ENCODE measurements at regions not wholly inside any gene's neighbourhood (a gene's known extent, or its start where the extent isn't known, plus 50 kb on each side); places are given as distances from the start of the nearest gene placed in this dataset.
"Not testable (repeated sequence)": the region's sequence is repeated elsewhere in the genome, so short reads cannot be mapped to it uniquely, and the experiment has no call there.

DNA sequence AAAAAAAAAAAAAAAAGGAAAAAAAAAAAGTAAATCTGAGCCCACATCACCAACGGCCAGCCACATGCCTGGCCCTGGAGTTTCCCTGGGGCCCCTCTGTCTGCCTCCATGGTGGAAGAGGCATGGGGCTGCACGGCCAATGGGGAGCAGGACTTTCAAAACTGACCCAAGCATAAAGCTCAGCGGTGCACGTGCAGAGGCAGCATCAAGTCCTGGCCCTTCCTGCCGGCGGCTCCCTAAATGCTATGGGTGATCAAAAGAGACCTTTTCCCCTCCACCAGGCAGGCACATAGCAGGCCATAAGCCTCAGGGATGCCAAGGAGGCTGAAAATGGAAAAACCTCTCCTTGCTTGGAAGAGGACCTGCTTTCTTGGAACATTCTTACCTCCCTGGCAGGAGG, 94.3 kb downstream of the OAT start:
- no peak for DNase-seq (ENCODE audit: low read depth in 2 of 2)

DNA sequence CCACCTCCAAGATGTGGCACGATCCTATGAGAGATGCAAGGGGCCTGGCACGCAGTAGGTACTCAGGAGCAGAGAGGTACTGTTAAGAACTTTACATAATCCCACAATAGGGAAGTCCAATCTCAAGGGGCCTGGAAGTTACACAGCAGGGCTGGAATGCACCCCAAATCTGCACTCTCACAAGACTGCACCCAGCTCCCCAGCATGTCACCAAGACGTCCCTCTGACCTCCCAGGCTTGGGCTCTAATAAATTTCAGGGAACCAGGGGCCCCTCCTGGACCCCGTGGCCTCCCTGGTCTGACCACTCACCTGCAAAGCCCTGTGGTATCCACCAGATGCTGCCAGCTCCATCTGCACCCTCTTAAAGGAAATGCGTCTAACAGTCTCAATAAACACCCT, 94.9 kb downstream of the OAT start:
- no peak for DNase-seq (ENCODE audit: low read depth in 2 of 2)

DNA sequence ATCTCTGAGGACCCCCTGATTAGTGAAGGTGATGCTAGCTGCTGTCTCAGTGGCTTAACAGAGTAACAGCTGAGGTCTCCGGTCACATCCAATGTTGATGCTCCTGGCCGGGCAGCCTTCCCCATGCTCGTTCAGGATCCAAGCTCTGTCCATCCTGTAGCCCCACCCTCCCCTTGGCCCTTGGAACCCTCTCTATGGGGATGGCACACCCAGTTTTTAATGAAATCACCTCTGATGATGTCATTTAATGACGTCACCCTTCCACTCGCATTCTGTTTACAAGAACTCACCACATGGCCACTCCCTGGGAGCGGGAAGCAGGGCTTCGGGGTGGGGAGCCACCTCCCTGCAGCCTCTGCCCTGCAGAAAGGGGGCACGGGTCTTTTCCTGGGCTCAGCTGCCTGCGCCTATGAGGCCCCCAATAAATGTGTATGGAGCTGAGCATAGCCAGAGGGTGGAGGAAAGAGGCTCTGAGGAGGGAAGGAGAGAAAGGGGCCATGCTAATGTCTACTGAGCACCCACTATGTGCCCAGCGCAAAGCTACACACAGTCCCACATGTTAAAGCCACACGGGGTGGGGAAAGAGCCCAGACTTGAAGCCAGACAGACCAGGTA, 95.5 kb downstream of the OAT start:
- no peak for DNase-seq (ENCODE audit: low read depth in 2 of 2)

DNA sequence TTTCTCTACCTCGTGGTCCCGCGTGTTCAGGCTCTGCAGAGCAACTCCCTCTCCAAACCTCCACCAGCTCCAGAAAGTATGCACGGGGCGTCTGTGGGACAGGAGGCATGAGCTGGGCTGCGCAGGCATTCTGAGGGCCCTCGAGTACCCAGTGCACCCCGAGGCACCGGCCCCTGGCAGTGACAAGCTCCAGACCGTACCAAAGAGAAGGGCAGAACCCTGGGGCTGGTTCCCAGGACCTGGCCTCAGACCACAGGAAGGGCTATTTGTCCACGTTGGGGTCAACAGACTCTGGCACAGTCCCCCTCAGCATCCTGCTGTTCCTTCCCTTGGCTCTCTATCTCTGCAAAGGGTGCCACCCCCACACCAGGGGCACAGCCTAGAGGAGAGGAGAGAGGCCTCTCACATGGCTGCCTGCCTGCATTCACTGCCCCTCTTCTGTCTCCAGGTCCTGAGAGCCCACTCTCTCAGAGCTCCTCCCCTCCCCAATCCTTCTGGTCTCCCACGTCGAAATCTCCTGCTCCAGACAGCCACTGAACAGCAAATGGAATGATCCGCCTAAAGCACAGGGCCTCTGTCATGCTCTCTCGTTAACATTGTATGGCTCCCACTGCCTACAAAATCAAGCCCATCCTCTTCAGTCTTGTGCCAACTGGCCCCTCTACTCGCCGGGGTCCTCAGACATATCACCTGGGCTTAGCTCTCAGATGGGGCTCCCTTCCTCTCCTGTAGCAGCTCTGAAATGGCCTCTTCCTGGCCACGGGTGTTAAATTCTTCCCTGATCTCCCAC, 96.3 kb downstream of the OAT start:
- no peak for DNase-seq (ENCODE audit: low read depth in 2 of 2)

DNA sequence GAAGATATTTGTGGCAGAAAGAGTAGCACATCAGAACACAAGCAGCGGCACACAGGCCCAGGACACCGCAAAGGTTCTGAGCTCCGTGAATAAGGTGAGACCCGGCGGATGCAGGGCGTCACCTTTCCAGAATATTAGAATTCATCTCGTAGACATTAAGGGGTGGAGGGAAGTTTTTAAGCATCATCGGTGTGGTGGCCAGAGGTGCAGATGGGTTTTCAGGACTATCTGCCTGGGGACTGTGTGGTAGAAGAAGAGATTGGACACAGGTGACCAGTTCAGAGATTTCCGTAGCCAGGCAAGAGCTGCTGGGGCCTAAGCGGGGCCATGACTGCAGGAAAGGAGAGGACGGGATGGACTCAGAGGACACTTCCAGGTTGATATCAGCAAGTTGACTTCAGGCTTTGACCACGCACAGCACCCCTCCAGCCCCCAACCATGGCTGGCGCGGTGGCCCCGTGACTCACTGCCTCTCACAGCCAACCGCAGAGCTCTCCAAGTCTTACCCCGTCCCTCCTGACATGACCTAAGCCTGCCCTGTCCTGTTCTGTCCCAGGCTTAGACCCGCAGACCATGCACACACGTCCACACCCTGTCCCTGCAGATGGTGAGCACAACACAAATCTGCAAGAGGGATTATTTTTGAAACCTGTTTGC, 97.2 kb downstream of the OAT start:
- DNase-seq (ENCODE audit: low read depth in 2 of 2), result no peak

DNA sequence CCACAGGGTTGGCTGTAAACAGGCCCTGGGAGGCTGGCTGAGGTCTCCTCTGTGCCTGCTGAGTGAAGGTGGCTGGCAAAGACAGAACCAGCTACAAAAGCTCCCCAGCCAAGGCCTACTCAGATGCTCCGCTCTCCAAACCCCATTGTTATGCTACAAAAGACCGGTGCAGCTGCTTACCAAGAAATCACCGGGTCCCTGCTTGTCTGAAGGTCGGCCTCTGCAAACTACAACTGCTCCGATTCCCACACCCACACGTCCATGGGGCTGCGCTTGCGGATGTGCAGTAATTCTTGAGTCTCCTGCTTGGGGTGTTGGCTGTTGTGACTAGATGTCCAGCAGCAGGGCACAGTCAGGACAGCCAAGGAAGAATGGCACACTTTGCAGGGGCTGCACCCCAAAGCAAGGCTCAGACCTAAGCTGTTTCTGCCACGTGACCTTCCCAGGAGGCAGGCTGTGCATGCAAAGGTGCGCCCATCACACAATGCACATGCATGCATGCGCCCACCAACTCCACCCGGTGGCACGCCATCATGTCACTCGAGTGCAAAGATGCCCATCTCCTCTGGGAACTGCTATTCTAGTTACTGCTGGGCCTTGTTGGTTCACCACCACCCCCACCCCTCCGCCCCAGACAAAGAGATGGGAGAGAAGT, 97.8 kb downstream of the OAT start:
- DNase-seq (ENCODE audit: low read depth in 2 of 2), result no peak

DNA sequence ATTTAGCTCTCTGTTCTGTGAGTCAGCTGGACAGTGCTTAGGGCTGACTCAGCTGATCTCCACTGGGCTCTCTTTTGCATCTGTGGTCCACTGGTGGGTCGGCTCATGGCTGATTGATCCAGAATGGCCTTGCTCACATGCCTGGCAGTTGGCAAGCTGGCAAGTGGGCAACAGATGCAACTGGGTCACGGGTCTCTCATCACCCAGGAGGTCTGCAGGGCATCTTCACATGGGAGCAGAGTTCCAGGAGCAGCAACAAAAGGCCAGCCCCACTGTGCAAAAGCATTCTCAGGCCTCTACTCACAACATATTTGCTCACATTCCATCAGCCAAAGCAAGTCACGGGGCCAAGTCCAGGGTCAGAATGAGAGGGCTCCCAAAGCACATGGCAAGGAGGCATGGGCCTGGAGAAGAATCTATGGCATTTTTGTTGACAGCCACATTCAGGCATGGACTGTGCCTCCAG, 98.8 kb downstream of the OAT start:
- no peak for DNase-seq (ENCODE audit: low read depth in 2 of 2)

DNA sequence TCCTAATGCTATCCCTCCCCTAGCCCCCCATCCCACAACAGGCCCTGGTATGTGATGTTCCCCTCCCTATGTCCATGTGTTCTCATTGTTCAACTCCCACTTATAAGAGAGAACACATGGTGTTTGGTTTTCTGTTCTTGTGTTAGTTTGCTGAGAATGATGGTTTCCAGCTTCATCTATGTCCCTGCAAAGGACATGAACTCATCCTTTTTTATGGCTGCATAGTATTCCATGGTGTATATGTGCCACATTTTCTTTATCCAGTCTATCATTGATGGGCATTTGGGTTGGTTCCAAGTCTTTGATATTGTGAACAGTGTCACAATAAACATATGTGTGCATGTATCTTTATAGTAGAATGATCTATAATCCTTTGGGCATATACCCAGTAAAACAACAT, 99.2 kb downstream of the OAT start:
- not testable (repeated sequence) for DNase-seq (ENCODE audit: low read depth in 2 of 2)

DNA sequence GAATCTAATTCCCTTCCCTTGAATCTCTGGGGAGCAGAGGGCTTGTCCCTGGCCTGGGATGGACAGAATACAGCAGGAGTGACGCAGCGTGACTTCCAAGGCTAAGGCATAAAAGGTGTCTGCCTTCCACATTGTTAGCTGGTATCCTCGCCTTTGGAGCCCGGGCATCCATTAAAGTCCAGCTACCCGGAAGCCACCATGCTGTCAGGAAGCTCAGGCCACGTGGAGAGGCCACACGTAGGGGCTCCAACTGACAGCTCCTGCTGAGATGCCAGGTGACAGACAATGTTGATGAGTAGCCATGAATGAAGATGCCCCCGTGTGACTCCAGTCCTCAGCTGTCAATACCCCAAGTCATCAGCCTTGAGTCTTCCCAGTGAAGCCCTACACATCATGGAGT, 99.9 kb downstream of the OAT start:
- DNase-seq (ENCODE audit: low read depth in 2 of 2), result no peak

DNA sequence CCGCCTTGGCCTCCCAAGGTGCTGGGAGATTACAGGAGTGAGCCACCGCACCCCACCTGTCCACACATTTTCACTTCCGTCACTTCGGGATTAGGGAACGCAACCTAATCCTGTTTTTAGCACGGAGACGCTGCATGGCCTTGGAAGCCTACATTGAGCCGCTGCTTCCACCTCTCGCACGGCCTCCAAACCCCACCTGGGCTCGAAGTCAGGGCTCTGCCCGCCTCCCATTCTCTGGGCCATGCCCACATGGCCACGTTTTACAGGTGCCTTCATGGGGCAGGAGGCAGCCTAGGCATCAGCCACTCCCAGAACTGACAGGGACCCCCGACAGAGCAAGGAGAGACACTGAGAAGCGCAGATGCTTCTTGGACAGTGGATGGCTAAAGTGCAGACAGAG, 100.6 kb downstream of the OAT start:
- no peak for DNase-seq (ENCODE audit: low read depth in 2 of 2)

DNA sequence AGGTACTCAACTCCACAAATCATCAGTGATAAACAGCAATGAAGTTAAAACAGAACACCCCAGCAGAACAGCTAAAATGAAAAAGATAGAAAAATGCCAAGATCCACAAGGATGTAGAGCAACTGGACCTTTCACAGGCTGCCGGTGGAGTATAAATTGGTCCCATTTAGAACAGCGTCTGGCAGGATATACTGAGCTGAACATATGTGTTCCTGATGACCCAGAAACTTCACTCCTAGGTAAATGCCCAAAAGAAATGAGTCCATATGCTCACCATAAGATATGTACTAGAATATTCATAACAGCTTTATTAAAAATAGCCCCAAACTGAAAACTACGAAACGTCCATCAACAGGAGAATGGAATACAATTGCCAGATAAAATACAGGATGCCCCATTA, 102.4 kb downstream of the OAT start:
- no peak for DNase-seq (ENCODE audit: low read depth in 2 of 2)

DNA sequence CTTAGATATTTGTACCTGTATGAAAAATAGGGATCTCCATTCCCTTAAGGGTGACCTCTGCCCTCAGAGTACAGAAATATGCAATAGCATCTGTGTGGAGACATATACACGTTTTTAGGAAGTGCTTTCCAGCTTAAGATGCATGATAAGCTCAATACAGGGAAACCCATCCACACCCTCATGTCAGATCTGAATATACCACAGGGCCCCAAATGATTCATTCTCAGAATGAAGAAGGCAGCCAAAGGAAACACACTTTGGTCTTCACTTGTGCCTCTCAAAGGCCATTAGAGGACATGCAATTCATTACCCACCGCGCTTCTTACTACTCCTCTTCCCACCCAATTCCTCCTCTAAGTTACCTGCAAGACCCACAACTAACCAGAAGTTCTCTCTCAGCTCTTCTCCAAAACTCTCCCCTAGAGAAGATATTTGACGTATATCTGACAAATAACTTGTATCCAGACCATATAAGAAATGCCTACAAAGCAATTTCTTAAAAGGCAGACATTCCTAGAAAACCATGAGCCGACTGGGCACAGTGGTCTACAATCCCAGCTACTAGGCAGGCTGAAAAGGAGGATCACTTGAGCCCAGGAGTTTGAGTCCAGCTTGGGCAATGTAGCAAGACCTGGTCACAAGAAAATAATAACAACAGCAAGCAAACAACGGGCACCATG, 103.0 kb downstream of the OAT start:
- no peak for DNase-seq (ENCODE audit: low read depth in 2 of 2)

DNA sequence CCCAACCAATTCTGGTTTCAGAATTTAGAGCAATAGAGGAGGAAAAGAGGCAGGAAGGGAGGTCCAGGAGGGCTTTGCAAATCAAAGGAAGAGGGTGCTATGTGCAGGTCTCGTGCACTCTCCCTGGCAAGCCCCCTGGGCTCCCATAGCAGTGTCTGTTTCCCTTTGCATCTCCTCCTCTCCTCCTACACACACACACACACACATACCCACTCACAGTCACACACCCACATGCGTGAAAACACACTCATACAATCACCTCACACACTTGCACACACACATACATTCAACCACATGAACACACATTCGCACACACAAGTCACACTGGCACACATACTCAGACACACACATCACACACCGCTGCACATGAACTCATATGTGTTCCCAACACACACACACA, 105.3 kb downstream of the OAT start:
- DNase-seq (ENCODE audit: low read depth in 2 of 2), result no peak

DNA sequence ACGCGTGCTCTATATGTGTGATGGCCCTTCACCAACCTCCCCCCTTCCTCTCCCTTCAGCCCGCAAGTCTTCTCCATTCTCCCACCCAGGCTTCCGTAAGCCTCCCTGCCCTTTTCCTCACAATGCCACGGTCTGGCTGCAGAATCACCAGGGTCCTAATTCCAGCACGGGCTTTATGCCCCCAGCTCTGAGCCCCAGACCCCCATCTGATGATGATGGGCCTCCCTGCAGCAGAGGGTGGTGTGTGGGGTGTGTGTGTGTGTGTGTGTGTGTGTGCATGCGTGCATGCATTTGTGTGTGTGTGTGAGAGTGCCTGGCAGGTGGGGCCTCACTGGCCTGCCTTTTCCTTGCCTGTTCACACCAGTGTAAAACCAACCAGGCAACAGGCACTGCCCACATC, 109.9 kb downstream of the OAT start:
- DNase-seq (ENCODE audit: low read depth in 2 of 2), result no peak

DNA sequence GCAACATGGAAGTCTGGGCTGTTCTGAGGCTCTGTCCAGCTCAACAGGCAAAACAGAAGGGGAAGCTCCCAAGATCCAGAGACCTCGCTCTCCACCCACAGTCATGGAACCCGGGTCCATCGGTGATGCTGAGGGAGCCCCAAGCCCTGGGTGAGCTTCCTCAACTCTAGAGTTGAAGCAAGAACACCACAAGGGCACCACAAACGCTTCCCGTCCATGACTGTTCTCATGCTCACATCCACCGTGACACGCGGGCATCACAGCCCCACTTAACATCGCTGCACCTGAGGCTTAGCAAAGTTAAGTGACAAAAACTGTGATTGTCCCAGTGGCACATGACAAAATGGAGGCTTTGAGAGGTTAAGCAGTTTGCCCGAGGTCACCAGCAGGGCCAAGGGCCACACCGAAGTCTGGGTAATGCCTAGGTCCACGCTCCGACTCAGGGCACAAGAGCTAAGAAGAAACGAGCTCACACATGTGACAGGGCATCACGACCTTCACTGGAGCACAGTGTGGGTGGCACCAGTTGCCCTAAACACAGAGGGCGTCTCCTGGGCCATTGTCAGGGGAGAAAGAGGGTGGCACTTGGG, 110.6 kb downstream of the OAT start:
- no peak for DNase-seq (ENCODE audit: low read depth in 2 of 2)

DNA sequence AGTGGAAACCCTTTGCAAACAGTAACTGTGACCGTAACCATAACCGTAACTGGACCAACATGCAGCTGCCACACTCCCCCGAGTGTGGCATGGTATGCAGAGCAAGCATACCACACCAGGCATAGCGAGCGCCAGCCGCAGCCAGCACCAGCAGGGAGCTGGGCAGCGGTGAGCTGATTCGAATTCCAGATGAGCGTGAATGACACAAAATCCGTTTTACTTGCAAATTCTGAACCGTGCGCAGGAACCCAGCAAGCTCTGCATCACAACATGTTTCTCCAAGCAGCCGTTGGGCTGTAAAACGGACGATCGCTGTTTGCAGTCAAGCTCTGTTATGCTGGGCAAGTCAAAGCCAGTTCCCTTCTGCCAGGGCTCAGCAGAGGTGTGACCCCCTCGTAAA, 111.1 kb downstream of the OAT start:
- no peak for DNase-seq (ENCODE audit: low read depth in 2 of 2)

DNA sequence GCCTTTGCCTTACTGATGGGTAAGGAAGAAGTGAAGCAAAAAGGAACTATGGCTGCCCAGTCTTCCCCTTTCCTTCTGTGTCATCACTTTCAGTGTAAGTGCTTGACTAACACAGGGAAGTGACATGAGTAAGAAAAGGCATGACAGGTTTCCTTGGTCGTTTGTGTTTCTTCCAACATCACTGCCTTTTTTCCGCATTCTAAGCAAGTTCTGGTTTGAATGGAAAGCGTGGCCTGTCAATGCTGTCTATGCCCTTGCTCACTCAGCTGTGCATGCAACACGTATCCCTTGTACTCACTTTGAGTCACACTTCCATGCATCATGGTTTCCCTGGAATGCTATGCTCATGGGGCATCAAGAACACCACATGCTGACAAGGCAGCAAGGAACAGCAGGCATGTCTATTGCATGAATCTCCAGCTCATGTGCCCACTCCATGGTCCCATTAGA, 111.8 kb downstream of the OAT start:
- no peak for DNase-seq (ENCODE audit: low read depth in 2 of 2)

DNA sequence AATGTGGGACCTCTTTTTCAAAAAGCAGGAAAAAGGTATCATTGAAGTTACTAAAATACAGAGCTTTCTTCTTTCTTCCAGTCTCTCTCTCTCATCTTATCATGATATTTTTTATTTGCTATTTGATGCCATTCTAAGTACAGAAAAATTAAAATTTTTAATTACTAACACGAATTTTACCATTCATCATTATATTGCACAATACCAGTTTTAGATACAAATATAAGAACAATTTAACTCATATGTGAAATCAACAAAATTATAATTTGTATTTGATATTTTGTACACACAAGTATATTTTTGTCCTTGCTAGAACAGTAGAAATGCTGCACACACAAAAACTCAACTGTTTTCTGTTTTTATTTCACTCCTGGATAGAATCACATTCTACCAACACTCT, 112.2 kb downstream of the OAT start:
- no peak for DNase-seq (ENCODE audit: low read depth in 2 of 2)

DNA sequence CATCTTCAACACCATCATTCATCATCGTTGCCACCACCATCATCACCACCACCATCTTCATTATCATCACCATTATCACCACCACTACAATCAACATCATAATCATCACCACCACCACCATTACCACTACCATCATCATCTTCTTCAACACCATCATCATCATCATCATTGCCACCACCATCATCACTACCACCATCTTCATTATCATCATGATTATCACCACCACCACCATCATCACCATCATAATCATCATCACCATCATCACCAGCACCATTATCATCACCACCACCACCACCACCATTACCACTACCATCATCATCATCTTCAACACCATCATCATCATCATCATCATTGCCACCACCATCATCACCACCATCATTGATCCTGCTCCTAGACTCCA, 112.7 kb downstream of the OAT start:
- DNase-seq (ENCODE audit: low read depth in 2 of 2), result no peak

DNA sequence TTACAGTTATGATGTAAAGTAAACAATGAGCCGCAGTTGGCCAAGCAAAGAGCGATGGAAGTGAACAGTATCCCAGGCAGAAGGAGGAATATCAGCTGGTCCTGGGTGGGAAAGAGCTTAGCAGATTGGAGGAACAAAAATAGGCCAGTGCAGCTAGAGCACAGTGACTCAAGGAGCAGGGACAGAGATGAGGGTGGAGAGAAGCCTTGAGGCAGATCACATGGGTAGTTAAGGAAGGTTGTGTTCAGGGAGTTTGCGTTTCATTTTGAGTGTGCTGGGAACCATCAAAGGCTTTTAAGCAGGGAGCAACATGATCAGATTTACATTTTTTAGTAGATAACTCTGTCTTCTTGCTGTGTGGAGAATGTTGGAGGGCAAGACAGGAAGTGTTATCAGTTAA, 113.6 kb downstream of the OAT start:
- DNase-seq (ENCODE audit: low read depth in 2 of 2), result no peak

DNA sequence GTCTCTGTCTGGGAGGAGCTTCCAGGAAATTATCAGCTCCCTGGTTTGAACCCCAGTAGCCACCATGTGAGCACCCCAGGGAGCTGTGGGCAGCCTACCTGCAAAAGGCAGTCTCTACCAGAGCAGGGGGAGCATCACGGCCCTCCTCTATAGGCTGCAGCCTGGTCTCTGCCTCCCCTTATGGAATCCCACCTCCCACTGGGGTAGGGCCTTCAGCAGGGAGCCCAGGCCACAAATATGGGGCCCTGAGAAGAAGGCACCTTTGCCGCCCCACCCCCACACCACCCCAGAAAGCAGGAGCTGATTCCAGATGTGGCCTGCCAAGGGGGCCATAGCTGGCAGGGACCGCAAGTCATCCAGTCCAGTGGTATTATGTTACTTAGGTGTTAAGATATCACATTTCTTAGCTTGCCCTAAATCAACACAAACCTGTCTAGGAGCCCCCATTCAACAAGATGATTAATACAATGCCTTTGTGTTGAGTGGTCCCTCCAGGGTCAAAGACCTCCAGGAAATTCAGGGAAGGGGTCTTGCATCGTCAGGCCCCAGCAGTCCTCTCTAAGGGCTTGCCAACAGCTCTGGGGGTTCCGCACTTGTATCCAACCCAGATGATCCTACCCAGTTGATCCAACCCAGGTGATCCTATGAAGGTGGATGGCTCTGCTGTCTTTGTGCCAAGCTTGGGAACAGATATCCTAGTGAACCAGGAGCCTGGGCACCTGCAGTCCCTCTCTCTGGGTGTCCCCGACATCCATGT, 114.9 kb downstream of the OAT start:
- DNase-seq (ENCODE audit: low read depth in 2 of 2), result no peak

Measured in stimulated activated CD4-positive, alpha-beta T cell treated with anti-CD3 and anti-CD28 coated beads, Interleukin-12 subunit alpha, Interleukin-12 subunit beta, amount 100 ng/mL, for 24 hours (primary cell).